ENCODE measurements at regions not wholly inside any gene's neighbourhood (a gene's known extent, or its start where the extent isn't known, plus 50 kb on each side); places are given as distances from the start of the nearest gene placed in this dataset.
A peak's percentile ranks its signal among the peaks of the same experiment; 100 is the strongest.

DNA sequence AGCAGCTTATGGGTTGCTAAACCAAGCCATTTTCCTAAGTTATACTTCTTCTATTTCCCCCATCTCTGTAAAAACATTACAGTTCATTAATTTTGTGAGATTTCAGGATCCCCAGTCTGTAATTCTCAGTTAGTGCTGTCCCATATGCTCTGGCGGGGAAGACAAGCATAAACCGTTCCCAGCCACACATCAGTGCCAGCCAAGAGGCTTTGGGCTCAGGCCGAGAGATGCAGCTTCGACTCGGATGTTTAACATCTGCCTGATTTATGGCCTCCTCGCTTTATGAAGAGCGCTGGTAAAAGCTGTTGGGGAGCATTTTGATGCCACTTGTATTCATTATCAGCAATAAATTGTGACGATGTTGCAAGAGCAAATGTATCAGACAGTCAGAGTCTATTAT is 349.1 kb upstream of the CCDC196 start:
- TF ChIP-seq, protein P1, sequence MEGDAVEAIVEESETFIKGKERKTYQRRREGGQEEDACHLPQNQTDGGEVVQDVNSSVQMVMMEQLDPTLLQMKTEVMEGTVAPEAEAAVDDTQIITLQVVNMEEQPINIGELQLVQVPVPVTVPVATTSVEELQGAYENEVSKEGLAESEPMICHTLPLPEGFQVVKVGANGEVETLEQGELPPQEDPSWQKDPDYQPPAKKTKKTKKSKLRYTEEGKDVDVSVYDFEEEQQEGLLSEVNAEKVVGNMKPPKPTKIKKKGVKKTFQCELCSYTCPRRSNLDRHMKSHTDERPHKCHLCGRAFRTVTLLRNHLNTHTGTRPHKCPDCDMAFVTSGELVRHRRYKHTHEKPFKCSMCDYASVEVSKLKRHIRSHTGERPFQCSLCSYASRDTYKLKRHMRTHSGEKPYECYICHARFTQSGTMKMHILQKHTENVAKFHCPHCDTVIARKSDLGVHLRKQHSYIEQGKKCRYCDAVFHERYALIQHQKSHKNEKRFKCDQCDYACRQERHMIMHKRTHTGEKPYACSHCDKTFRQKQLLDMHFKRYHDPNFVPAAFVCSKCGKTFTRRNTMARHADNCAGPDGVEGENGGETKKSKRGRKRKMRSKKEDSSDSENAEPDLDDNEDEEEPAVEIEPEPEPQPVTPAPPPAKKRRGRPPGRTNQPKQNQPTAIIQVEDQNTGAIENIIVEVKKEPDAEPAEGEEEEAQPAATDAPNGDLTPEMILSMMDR (IDR thresholded peaks at IDR 0.05; ENCODE audit: unreplicated experiment): no peak
- Mint-ChIP-seq H3K9me3 (ENCODE audit: unreplicated experiment) (no peaks in the 10 kb centered on the region), H3K36me3 (ENCODE audit: insufficient read depth, unreplicated experiment) (no peaks in the 10 kb centered on the region), H3K27me3 (ENCODE audit: insufficient read depth, unreplicated experiment) (no peaks in the 10 kb centered on the region), H3K27ac (ENCODE audit: low read depth, unreplicated experiment) (no peak overlapping the region), H3K4me1 (ENCODE audit: insufficient read depth, unreplicated experiment) (no peaks in the 10 kb centered on the region), H3K4me3 (ENCODE audit: unreplicated experiment) (no peak overlapping the region)
- POLR2A ChIA-PET: no interaction called here
- no peak for DNase-seq (ENCODE audit: unreplicated experiment)
- CTCF ChIA-PET: no interaction called here
- no TSS peak for BruUV-seq (replicated peaks)
- intact Hi-C loops (cut with micrococcal nuclease): no loop called here

DNA sequence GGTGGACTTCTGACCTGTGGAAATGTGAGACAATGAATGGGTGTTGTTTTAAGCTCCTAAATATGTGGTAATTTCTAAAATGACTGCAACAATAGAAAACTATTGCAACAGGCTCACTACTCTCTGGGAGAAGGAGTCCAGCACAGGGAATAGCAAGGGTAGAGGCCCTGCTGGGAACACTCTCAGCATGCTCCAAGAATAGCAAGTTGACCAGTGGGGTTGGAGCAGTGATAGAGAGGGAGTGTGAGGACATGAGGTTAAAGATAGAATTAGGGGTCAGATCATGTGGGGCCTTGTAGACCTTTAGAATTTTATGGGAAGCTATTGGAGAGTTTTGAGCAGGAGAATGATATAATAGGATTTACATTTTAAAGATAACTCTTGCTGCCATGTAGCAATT is 346.7 kb upstream of the CCDC196 start:
- H3K4me3 Mint-ChIP-seq (ENCODE audit: unreplicated experiment): no peak overlapping the region
- no peaks in the 10 kb centered on the region for H3K9me3 Mint-ChIP-seq (ENCODE audit: unreplicated experiment)
- no TSS peak for BruUV-seq (replicated peaks)
- no peak overlapping the region for H3K27ac Mint-ChIP-seq (ENCODE audit: low read depth, unreplicated experiment)
- TF ChIP-seq, protein P1 (IDR thresholded peaks at IDR 0.05; ENCODE audit: unreplicated experiment): no peak
- CTCF ChIA-PET: no interaction called here
- no peaks in the 10 kb centered on the region for H3K4me1 Mint-ChIP-seq (ENCODE audit: insufficient read depth, unreplicated experiment)
- DNase-seq (ENCODE audit: unreplicated experiment): peak; percentile 8
- POLR2A ChIA-PET: no interaction called here
- intact Hi-C loops (cut with micrococcal nuclease): no loop called here
- H3K36me3 Mint-ChIP-seq (ENCODE audit: insufficient read depth, unreplicated experiment): no peaks in the 10 kb centered on the region
- peaks cover 2% of the 10 kb centered on the region for H3K27me3 Mint-ChIP-seq (ENCODE audit: insufficient read depth, unreplicated experiment)

DNA sequence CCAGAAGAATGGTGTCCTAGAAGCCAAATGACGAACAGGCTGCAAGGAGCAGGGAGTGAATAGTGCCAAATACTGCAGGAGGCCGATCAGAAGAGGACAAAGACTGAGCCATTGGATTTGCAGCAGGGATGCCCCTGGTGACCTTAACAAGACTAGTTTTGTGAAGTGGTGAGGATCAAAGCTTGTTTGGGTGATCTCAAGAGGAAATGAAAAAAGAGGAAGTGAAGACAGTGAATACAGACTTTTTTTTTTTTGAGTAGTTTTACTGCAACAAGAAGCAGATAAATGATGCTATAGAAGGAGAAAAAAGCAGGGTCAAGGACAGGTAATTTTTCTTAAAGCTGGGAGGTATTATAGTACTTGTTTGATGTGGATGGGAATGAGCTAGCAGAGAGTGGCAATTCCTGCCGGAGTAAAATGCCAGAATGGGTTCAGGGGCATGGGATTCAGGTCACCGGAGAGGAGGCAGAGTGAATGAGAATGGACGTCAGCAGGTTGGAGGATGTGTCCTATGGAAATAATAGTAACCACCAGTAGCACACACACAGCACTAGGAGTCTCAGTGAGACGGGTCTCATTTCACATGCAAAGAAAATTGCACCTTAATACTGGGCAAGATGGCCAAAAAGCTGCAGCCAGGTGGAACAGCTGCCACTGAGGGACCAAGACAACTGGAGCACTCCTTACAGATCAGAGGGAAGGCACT is 345.8 kb upstream of the CCDC196 start:
- BruUV-seq (replicated peaks): no TSS peak
- no peaks in the 10 kb centered on the region for H3K4me1 Mint-ChIP-seq (ENCODE audit: insufficient read depth, unreplicated experiment)
- no peaks in the 10 kb centered on the region for H3K36me3 Mint-ChIP-seq (ENCODE audit: insufficient read depth, unreplicated experiment)
- H3K4me3 Mint-ChIP-seq (ENCODE audit: unreplicated experiment): no peak overlapping the region
- H3K9me3 Mint-ChIP-seq (ENCODE audit: unreplicated experiment): no peaks in the 10 kb centered on the region
- TF ChIP-seq, protein P1 (IDR thresholded peaks at IDR 0.05; ENCODE audit: unreplicated experiment): no peak
- ChIA-PET CTCF (interaction anchor here (0.6 to 0.7 kb wide), 2 partner anchors 37 to 1184 kb away, joined by 3 read pairs; no protein-coding TSS in a partner anchor), POLR2A (no interaction called here)
- H3K27ac Mint-ChIP-seq (ENCODE audit: low read depth, unreplicated experiment): no peak overlapping the region
- DNase-seq (ENCODE audit: unreplicated experiment): no peak
- intact Hi-C loops (cut with micrococcal nuclease): no loop called here
- H3K27me3 Mint-ChIP-seq (ENCODE audit: insufficient read depth, unreplicated experiment): peaks cover 12% of the 10 kb centered on the region

DNA sequence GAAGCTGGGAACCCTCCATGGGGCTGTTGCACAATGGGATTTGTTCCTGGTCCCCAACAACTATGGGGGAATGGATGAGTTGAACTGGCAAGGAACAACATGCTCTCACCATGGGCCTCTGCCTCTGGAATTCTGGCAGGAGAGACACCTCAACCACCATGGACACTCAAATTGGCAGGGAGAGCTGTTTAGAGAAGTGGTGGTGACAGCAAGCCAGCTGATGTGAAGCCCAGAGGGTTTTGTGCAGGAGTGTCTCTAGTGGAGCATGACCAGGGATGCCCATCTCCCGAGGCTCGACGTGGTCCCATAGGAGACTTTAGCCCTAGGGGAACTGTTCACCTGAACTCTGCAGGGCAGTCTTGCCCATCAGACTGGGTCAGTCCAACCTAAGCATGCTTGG is 345.2 kb upstream of the CCDC196 start:
- intact Hi-C loops (cut with micrococcal nuclease): no loop called here
- no peaks in the 10 kb centered on the region for H3K9me3 Mint-ChIP-seq (ENCODE audit: unreplicated experiment)
- DNase-seq (ENCODE audit: unreplicated experiment): no peak
- no peak overlapping the region for H3K27ac Mint-ChIP-seq (ENCODE audit: low read depth, unreplicated experiment)
- no peaks in the 10 kb centered on the region for H3K4me1 Mint-ChIP-seq (ENCODE audit: insufficient read depth, unreplicated experiment)
- peaks cover 14% of the 10 kb centered on the region for H3K27me3 Mint-ChIP-seq (ENCODE audit: insufficient read depth, unreplicated experiment)
- no peaks in the 10 kb centered on the region for H3K36me3 Mint-ChIP-seq (ENCODE audit: insufficient read depth, unreplicated experiment)
- ChIA-PET CTCF (interaction anchor here (0.6 kb wide), 1 partner anchor 1184 kb away, joined by 3 read pairs; no protein-coding TSS in a partner anchor), POLR2A (no interaction called here)
- TF ChIP-seq, protein P1 (IDR thresholded peaks at IDR 0.05; ENCODE audit: unreplicated experiment): no peak
- no TSS peak for BruUV-seq (replicated peaks)
- H3K4me3 Mint-ChIP-seq (ENCODE audit: unreplicated experiment): no peak overlapping the region

Data from MCF 10A (cell line).